H9 (cell line): ENCODE measurements at regions not wholly inside any gene's neighbourhood (a gene's known extent, or its start where the extent isn't known, plus 50 kb on each side); places are given as distances from the start of the nearest gene placed in this dataset.

Experiments used
- DNase-seq: peaks from one replicate; pipeline ENCODE4 v3.0.0-alpha.2; 2017
- H2AFZ ChIP-seq: one replicate; pipeline ENCODE4 v1.6.1; 2013; ENCODE audit warnings: mild to moderate bottlenecking, low read length, control low read depth, moderate library complexity
- H2AK5ac ChIP-seq: 2 replicates; pipeline ENCODE4 v1.6.1; 2013; ENCODE audit warnings: low read length, control low read depth, mixed read lengths; ENCODE audit not compliant: insufficient read length
- H2BK120ac ChIP-seq: one replicate; pipeline ENCODE4 v1.6.1; 2013; ENCODE audit warnings: low read depth, mild to moderate bottlenecking, low read length, control low read depth, inconsistent platforms; ENCODE audit not compliant: poor library complexity, severe bottlenecking
- H2BK12ac ChIP-seq: 2 replicates; pipeline ENCODE4 v1.6.1; 2013; ENCODE audit warnings: low read length, control low read depth, mixed read lengths, low read depth; ENCODE audit not compliant: insufficient read length
- H2BK15ac ChIP-seq: 2 replicates; pipeline ENCODE4 v1.6.1; 2013; ENCODE audit warnings: low read depth, low read length, control low read depth
- H2BK20ac ChIP-seq: one replicate; pipeline ENCODE4 v1.6.1; 2013; ENCODE audit warnings: low read depth, mild to moderate bottlenecking, low read length, control low read depth, inconsistent platforms; ENCODE audit not compliant: poor library complexity, severe bottlenecking
- H2BK5ac ChIP-seq: 2 replicates; pipeline ENCODE4 v1.6.1; 2013; ENCODE audit warnings: low read length, control low read depth, mixed read lengths; ENCODE audit not compliant: insufficient read length
- H3K14ac ChIP-seq: 2 replicates; pipeline ENCODE4 v1.6.1; 2013; ENCODE audit warnings: low read length, control low read depth; ENCODE audit not compliant: insufficient read depth
- H3K18ac ChIP-seq: 2 replicates; pipeline ENCODE4 v1.6.1; 2013; ENCODE audit warnings: low read depth, mild to moderate bottlenecking, mixed read lengths, low read length, control low read depth; ENCODE audit not compliant: insufficient read length
- H3K23ac ChIP-seq: 2 replicates; pipeline ENCODE4 v1.6.1; 2013; ENCODE audit warnings: low read length, control low read depth, mixed read lengths, low read depth; ENCODE audit not compliant: insufficient read length
- H3K23me2 ChIP-seq: 2 replicates; pipeline ENCODE4 v1.6.1; 2013; ENCODE audit warnings: low read depth, mild to moderate bottlenecking, mixed read lengths, low read length, control low read depth; ENCODE audit not compliant: insufficient read length, poor library complexity, severe bottlenecking
- H3K27ac ChIP-seq: 2 replicates; pipeline ENCODE4 v1.5.1; 2013; ENCODE audit warnings: low read length, control low read depth, mixed read lengths, low read depth; ENCODE audit not compliant: insufficient read length
- H3K27me3 ChIP-seq: 2 replicates; pipeline ENCODE4 v1.6.1; 2013; ENCODE audit warnings: low read length, control low read depth, inconsistent platforms; ENCODE audit not compliant: insufficient read depth
- H3K4ac ChIP-seq: 2 replicates; pipeline ENCODE4 v1.6.1; 2013; ENCODE audit warnings: low read depth, mild to moderate bottlenecking, control low read depth, inconsistent platforms, low read length, moderate library complexity
- H3K4me1 ChIP-seq: 2 replicates; pipeline ENCODE4 v1.6.1; 2013; ENCODE audit warnings: low read length, control low read depth, inconsistent platforms; ENCODE audit not compliant: insufficient read depth
- H3K4me2 ChIP-seq: 2 replicates; pipeline ENCODE4 v1.6.1; 2013; ENCODE audit warnings: low read length, control low read depth, mixed read lengths; ENCODE audit not compliant: insufficient read length, insufficient read depth
- H3K56ac ChIP-seq: 2 replicates; pipeline ENCODE4 v1.6.1; 2013; ENCODE audit warnings: low read depth, mild to moderate bottlenecking, mixed read lengths, low read length, control low read depth; ENCODE audit not compliant: insufficient read length
- H3K79me1 ChIP-seq: 2 replicates; pipeline ENCODE4 v1.6.1; 2013; ENCODE audit warnings: low read depth, mild to moderate bottlenecking, moderate library complexity, low read length, control low read depth, inconsistent platforms; ENCODE audit not compliant: insufficient read depth, poor library complexity, severe bottlenecking
- H3K79me2 ChIP-seq: 2 replicates; pipeline ENCODE4 v1.6.1; 2013; ENCODE audit warnings: low read length, control low read depth, inconsistent platforms; ENCODE audit not compliant: insufficient read depth
- H3K9ac ChIP-seq: 2 replicates; pipeline ENCODE4 v1.6.1; 2013; ENCODE audit warnings: low read length, control low read depth, mixed read lengths; ENCODE audit not compliant: insufficient read length; ENCODE audit errors: extremely low read depth
- H3K9me3 ChIP-seq: one replicate; pipeline ENCODE4 v1.6.1; 2013; ENCODE audit warnings: low read depth, low read length, inconsistent platforms; ENCODE audit not compliant: control insufficient read depth
- H3T11ph ChIP-seq: one replicate; pipeline ENCODE4 v1.6.1; 2013; ENCODE audit warnings: mild to moderate bottlenecking, low read length, control low read depth, inconsistent platforms
- H4K20me1 ChIP-seq: one replicate; pipeline ENCODE4 v1.6.1; 2013; ENCODE audit not compliant: control insufficient read depth, insufficient read length, insufficient read depth
- H4K5ac ChIP-seq: 2 replicates; pipeline ENCODE4 v1.6.1; 2013; ENCODE audit warnings: low read depth, mild to moderate bottlenecking, mixed read lengths, low read length, control low read depth; ENCODE audit not compliant: insufficient read length
- H4K8ac ChIP-seq: replicated peaks from 2 replicates; pipeline ENCODE4 v1.6.1; 2013; ENCODE audit warnings: low read length, control low read depth, mixed read lengths, low read depth; ENCODE audit not compliant: insufficient read length
- H4K91ac ChIP-seq: 2 replicates; pipeline ENCODE4 v1.6.1; 2013; ENCODE audit warnings: low read depth, mild to moderate bottlenecking, moderate library complexity, mixed read lengths, low read length, control low read depth; ENCODE audit not compliant: insufficient read length
- H3K27ac Mint-ChIP-seq, 3 experiments: 2 replicates in 2 of 3; 3 replicates in 1 of 3; pipeline ENCODE4 v1.8.0; 2020 to 2021; ENCODE audit warnings: mixed read lengths in 3 of 3, mild to moderate bottlenecking in 1 of 3, moderate library complexity in 1 of 3
- H3K27me3 Mint-ChIP-seq: 2 replicates; pipeline ENCODE4 v1.8.0; 2021; ENCODE audit warnings: low read depth, mild to moderate bottlenecking, moderate library complexity, mixed read lengths
- H3K36me3 Mint-ChIP-seq, 3 experiments: 2 replicates in 2 of 3; 3 replicates in 1 of 3; pipeline ENCODE4 v1.8.0; 2020 to 2021; ENCODE audit warnings: low read depth in 3 of 3, mixed read lengths in 3 of 3; ENCODE audit not compliant: insufficient read depth in 1 of 3
- H3K4me1 Mint-ChIP-seq, 2 experiments: 2 replicates each; pipeline ENCODE4 v1.8.0; 2020; ENCODE audit warnings: mixed read lengths in 2 of 2
- H3K4me3 Mint-ChIP-seq, 2 experiments: 2 replicates in 1 of 2; 3 replicates in 1 of 2; pipeline ENCODE4 v1.8.0; 2020 to 2021; ENCODE audit warnings: mild to moderate bottlenecking in 2 of 2, mixed read lengths in 2 of 2, moderate library complexity in 1 of 2
- H3K9me3 Mint-ChIP-seq, 2 experiments: 2 replicates in 1 of 2; 3 replicates in 1 of 2; pipeline ENCODE4 v1.8.0; 2020; ENCODE audit warnings: mild to moderate bottlenecking in 2 of 2, mixed read lengths in 2 of 2, moderate library complexity in 1 of 2
- CTCF ChIP-seq: fragments of 200-600 bp; sonication (generic); conservative IDR thresholded peaks from 3 replicates; pipeline ENCODE4 v1.8.0; 2021; ENCODE audit warnings: antibody characterized with exemption, mild to moderate bottlenecking
- WGBS: extraction: QIAGEN DNeasy Blood & Tissue Kit; methylation state at CpG from one replicate; pipeline ENCODE4 v1.1.7; 2013; ENCODE audit warnings: missing lambda C conversion rate, low lambda C conversion rate, mixed read lengths; ENCODE audit not compliant: insufficient read length; ENCODE audit errors: extremely low coverage; 5-methylcytosine and 5-hydroxymethylcytosine counted together

- H2BK15ac ChIP-seq = no peak overlapping the region
- no peak overlapping the region for H4K8ac ChIP-seq
- no peak overlapping the region for H4K5ac ChIP-seq
- no peak overlapping the region for H3K14ac ChIP-seq
- Mint-ChIP-seq H3K4me1 (no peaks in the 10 kb centered on the region), H3K4me3 (no peak overlapping the region), H3K27me3 (no peaks in the 10 kb centered on the region), H3K27ac (no peak overlapping the region), H3K9me3 (no peaks in the 10 kb centered on the region), H3K36me3 (no peaks in the 10 kb centered on the region)
- no peak overlapping the region for H2AFZ ChIP-seq
- no peaks in the 10 kb centered on the region for H3K27me3 ChIP-seq
- H3K4me1 ChIP-seq = no peaks in the 10 kb centered on the region
- TF ChIP-seq CTCF = no peak
- H3K79me2 ChIP-seq = no peaks in the 10 kb centered on the region
- H3K27ac ChIP-seq = no peak overlapping the region
- no CpG with 5 or more reads among the region's 7 CpGs for WGBS
- H3K9ac ChIP-seq = no peak overlapping the region
- H3K4me2 ChIP-seq = no peak overlapping the region
- no peak overlapping the region for H3K56ac ChIP-seq
- no peak overlapping the region for H2BK20ac ChIP-seq
- H2BK120ac ChIP-seq = no peak overlapping the region
- H4K20me1 ChIP-seq = no peaks in the 10 kb centered on the region
- no peak overlapping the region for H3K18ac ChIP-seq
- no peaks in the 10 kb centered on the region for H3K9me3 ChIP-seq
- H3T11ph ChIP-seq = no peak overlapping the region
- H3K23ac ChIP-seq = no peak overlapping the region
- no peak overlapping the region for H3K4ac ChIP-seq
- H4K91ac ChIP-seq = no peak overlapping the region
- no peak for DNase-seq
- no peaks in the 10 kb centered on the region for H3K23me2 ChIP-seq
- no peak overlapping the region for H2AK5ac ChIP-seq
- no peak overlapping the region for H2BK12ac ChIP-seq
- no peaks in the 10 kb centered on the region for H3K79me1 ChIP-seq
- H2BK5ac ChIP-seq = no peak overlapping the region
These were observed 182.5 kb upstream of the OBI1 start for GRCh38 chr13:78841358-78841963.
